K562 (cell line): ENCODE measurements at regions not wholly inside any gene's neighbourhood (a gene's known extent, or its start where the extent isn't known, plus 50 kb on each side); places are given as distances from the start of the nearest gene placed in this dataset.
"Not testable (repeated sequence)": the region's sequence is repeated elsewhere in the genome, so short reads cannot be mapped to it uniquely, and the experiment has no call there.

Source experiments
- ATAC-seq: fragments of 200-7000 bp; cut with Tn5 transposase; 3 replicates; pipeline ENCODE4 v1.9.1; 2020; ENCODE audit warnings: moderate library complexity
- BruUV-seq: library from RNA; stranded (reverse); fragments of 400-500 nt; replicated peaks from 2 replicates; lab custom pipeline; 2021; lab: Mats Ljungman, UMichigan
- CTCF ChIA-PET: fragments of 300-600 bp; formaldehyde crosslinking; extraction: SDS; loops from one replicate; lab custom pipeline; 2021; ENCODE audit warnings: low intra/inter-chr PET ratio; lab: Yijun Ruan, JAX
- POLR2A ChIA-PET: fragments of 300-600, 350-650 bp; sonication (Branson Sonifier 250); formaldehyde crosslinking; extraction: SDS; loops from one replicate; lab custom pipeline; 2021; ENCODE audit warnings: antibody characterized with exemption, inconsistent platforms; lab: Yijun Ruan, JAX
- DNase-seq, 4 experiments: peaks; one replicate each; pipeline versions ENCODE4 v3.0.0 to v3.0.0-alpha.2; 2011 to 2018; ENCODE audit warnings: low spot score in 3 of 4, mixed read lengths in 3 of 4; ENCODE audit errors: extremely low read depth in 1 of 4
- FAIRE-seq: peaks from 2 replicates; lab custom pipeline; 2011; peaks lifted over from hg19 to GRCh38; lab: Jason Lieb, UNC
- H2AFZ ChIP-seq: 2 replicates; pipeline ENCODE4 v1.6.0; 2011; ENCODE audit warnings: low read depth, low read length, control low read depth, inconsistent platforms
- H3K27ac ChIP-seq: fragments of 200-600 bp; 3 replicates; pipeline ENCODE4 v1.8.0; 2011; ENCODE audit warnings: low read depth, mild to moderate bottlenecking, control low read depth, inconsistent platforms, low read length, moderate library complexity, mixed read lengths; ENCODE audit errors: extremely low read depth
- H3K27me3 ChIP-seq, 2 experiments: fragments of 300-600 bp in 1 of 2; 2 replicates in 1 of 2; 3 replicates in 1 of 2; pipeline versions ENCODE4 v1.6.0 to v1.8.0; 2011; ENCODE audit warnings: inconsistent platforms in 2 of 2, low read length in 2 of 2, mild to moderate bottlenecking in 1 of 2, mixed read lengths in 1 of 2, moderate library complexity in 1 of 2; ENCODE audit not compliant: control insufficient read depth in 2 of 2, insufficient read depth in 2 of 2
- H3K36me3 ChIP-seq: fragments of 300-600 bp; 3 replicates; pipeline ENCODE4 v1.8.0; 2011; ENCODE audit warnings: mild to moderate bottlenecking, low read length, inconsistent platforms; ENCODE audit not compliant: control insufficient read depth, insufficient read depth
- H3K4me1 ChIP-seq, 2 experiments: fragments of 200-600 bp in 1 of 2; replicated peaks in 1 of 2; 2 replicates in 1 of 2; 3 replicates in 1 of 2; pipeline versions ENCODE4 v1.5.1 to v1.8.0; 2011; ENCODE audit warnings: inconsistent platforms in 2 of 2, low read length in 2 of 2, mild to moderate bottlenecking in 1 of 2, mixed read lengths in 1 of 2, moderate library complexity in 1 of 2; ENCODE audit not compliant: control insufficient read depth in 2 of 2, insufficient read depth in 2 of 2
- H3K4me2 ChIP-seq: 2 replicates; pipeline ENCODE4 v1.6.1; 2011; ENCODE audit warnings: low read length, control low read depth, inconsistent platforms, mixed read lengths; ENCODE audit not compliant: insufficient read depth
- H3K4me3 ChIP-seq: fragments of 200-600 bp; sonication (generic), shearing (Covaris generic); 2 replicates; pipeline ENCODE4 v1.5.1; 2016; ENCODE audit warnings: control low read depth, inconsistent platforms
- H3K79me2 ChIP-seq: fragments of 200-600 bp; 3 replicates; pipeline ENCODE4 v1.8.0; 2011; ENCODE audit warnings: low read length, inconsistent platforms; ENCODE audit not compliant: control insufficient read depth, insufficient read depth
- H3K9ac ChIP-seq, 2 experiments: 2 replicates each; pipeline versions ENCODE4 v1.6.0 to v1.6.1; 2011; ENCODE audit warnings: low read depth in 2 of 2, low read length in 2 of 2, control low read depth in 1 of 2, inconsistent platforms in 1 of 2, mild to moderate bottlenecking in 1 of 2, mixed read lengths in 1 of 2; ENCODE audit not compliant: insufficient read depth in 1 of 2
- H3K9me1 ChIP-seq: one replicate; pipeline ENCODE4 v1.6.0; 2011; ENCODE audit warnings: inconsistent platforms, mild to moderate bottlenecking, low read length, moderate library complexity; ENCODE audit not compliant: control insufficient read depth, insufficient read depth
- H3K9me3 ChIP-seq: replicated peaks from 2 replicates; pipeline ENCODE4 v1.5.1; 2011; ENCODE audit warnings: low read depth, low read length, inconsistent platforms; ENCODE audit not compliant: control insufficient read depth, insufficient read depth
- H4K20me1 ChIP-seq: replicated peaks from 2 replicates; pipeline ENCODE4 v1.6.1; 2011; ENCODE audit warnings: low read length, inconsistent platforms, mixed read lengths; ENCODE audit not compliant: control insufficient read depth, insufficient read depth
- CEBPG ChIP-seq, 3 experiments: fragments of 200-800 bp in 1 of 3; sonication (Bioruptor generic) in 1 of 3; sonication (generic) in 1 of 3; formaldehyde crosslinking in 1 of 3; IDR thresholded peaks in 2 of 3; conservative IDR thresholded peaks in 1 of 3; 2 replicates each; pipeline versions ENCODE4 v1.6.1 to v1.8.0; 2016 to 2022; ENCODE audit warnings: missing compliant biosample characterization in 2 of 3, missing genetic modification characterization in 2 of 3, mild to moderate bottlenecking in 1 of 3, missing genetic modification reagents in 1 of 3
- ZFP36 ChIP-seq: fragments of 150-350 bp; IDR thresholded peaks from 2 replicates; pipeline ENCODE4 v1.6.1; 2018; ENCODE audit warnings: low read length, low read depth; ENCODE audit not compliant: partially characterized antibody
- ZNF174 ChIP-seq: fragments of 250-450 bp; sonication (Bioruptor Pico); IDR thresholded peaks from 2 replicates; pipeline ENCODE4 v1.4.0; 2020; ENCODE audit warnings: mild to moderate bottlenecking
- WGBS: fragments of 100-300 bp; shearing (Covaris generic); methylation state at CpG from one replicate; pipeline ENCODE4 v1.1.6; 2016; ENCODE audit warnings: low coverage, mixed read lengths; ENCODE audit not compliant: insufficient coverage; ENCODE audit errors: missing lambda C conversion rate; 5-methylcytosine and 5-hydroxymethylcytosine counted together
- in situ Hi-C: fragments of 300-500 bp; cut with MboI; formaldehyde crosslinking; loops from 4 replicates; pipeline ENCODE4 v1.15.0; 2018; ENCODE audit warnings: inconsistent platforms, mixed read lengths
- intact Hi-C: fragments of 100-400 bp; cut with micrococcal nuclease; formaldehyde crosslinking; loops from 2 replicates; pipeline ENCODE4 v1.14.2; 2022

GRCh38 chr13:50230662-50230978 lies 215.4 kb downstream of the KCNRG start:
- Histone ChIP-seq H3K9me3 (no peaks in the 10 kb centered on the region), H3K4me3 (no peak overlapping the region), H3K4me1 (peaks cover 0 to 3% of the 10 kb centered on the region in 2 experiments; a peak in 2 of 5 replicates), H4K20me1 (no peaks in the 10 kb centered on the region), H3K9me1 (no peaks in the 10 kb centered on the region), H3K9ac (no peak overlapping the region), H3K27ac (no peak overlapping the region), H3K79me2 (no peaks in the 10 kb centered on the region), H3K27me3 (no peaks in the 10 kb centered on the region), H3K36me3 (no peaks in the 10 kb centered on the region), H3K4me2 (no peak overlapping the region), H2AFZ (no peak overlapping the region)
- ChIA-PET POLR2A (interaction anchor here (0.9 kb wide), 1 partner anchor 9 kb away, joined by 4 read pairs; no protein-coding TSS in a partner anchor), CTCF (no interaction called here)
- WGBS, result no CpG with 5 or more reads among the region's 2 CpGs
- in situ Hi-C loops, result no loop called here
- FAIRE-seq (no peak), DNase-seq (no peak), ATAC-seq (no peak)
- intact Hi-C loops, result no loop called here
- BruUV-seq, result no TSS peak
- no peak for TF ChIP-seq ZNF174 (CRISPR knock-in tag)
- no peak for TF ChIP-seq CEBPG (CRISPR knock-in tag; IDR thresholded peaks at IDR 0.05)
- peak in 1 of 2 experiments; percentile 7; a peak in 1 of 4 replicates for TF ChIP-seq CEBPG (tag; conservative IDR thresholded peaks at IDR 0.05 in 1 of 2, IDR thresholded peaks at IDR 0.05 in 1 of 2)

GRCh38 chr13:50233574-50233973 lies 218.3 kb downstream of the KCNRG start:
- intact Hi-C loops, H3K9me3 ChIP-seq, H3K79me2 ChIP-seq, H3K4me1 ChIP-seq, H3K27me3 ChIP-seq, CTCF ChIA-PET, ATAC-seq, POLR2A ChIA-PET, H2AFZ ChIP-seq, H3K27ac ChIP-seq, H3K9ac ChIP-seq, DNase-seq, BruUV-seq, H3K36me3 ChIP-seq, H3K4me2 ChIP-seq, FAIRE-seq, H4K20me1 ChIP-seq, in situ Hi-C loops, H3K9me1 ChIP-seq, H3K4me3 ChIP-seq: not testable (repeated sequence)
- TF ChIP-seq ZFP36, result peak; percentile 7
- WGBS, result 87% methylated on average over 4 of the region's 5 CpGs
